ENCODE measurements at regions not wholly inside any gene's neighbourhood (a gene's known extent, or its start where the extent isn't known, plus 50 kb on each side); places are given as distances from the start of the nearest gene placed in this dataset.
A peak's percentile ranks its signal among the peaks of the same experiment; 100 is the strongest.

- TF ChIP-seq, protein P1, sequence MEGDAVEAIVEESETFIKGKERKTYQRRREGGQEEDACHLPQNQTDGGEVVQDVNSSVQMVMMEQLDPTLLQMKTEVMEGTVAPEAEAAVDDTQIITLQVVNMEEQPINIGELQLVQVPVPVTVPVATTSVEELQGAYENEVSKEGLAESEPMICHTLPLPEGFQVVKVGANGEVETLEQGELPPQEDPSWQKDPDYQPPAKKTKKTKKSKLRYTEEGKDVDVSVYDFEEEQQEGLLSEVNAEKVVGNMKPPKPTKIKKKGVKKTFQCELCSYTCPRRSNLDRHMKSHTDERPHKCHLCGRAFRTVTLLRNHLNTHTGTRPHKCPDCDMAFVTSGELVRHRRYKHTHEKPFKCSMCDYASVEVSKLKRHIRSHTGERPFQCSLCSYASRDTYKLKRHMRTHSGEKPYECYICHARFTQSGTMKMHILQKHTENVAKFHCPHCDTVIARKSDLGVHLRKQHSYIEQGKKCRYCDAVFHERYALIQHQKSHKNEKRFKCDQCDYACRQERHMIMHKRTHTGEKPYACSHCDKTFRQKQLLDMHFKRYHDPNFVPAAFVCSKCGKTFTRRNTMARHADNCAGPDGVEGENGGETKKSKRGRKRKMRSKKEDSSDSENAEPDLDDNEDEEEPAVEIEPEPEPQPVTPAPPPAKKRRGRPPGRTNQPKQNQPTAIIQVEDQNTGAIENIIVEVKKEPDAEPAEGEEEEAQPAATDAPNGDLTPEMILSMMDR (conservative IDR thresholded peaks at IDR 0.05), result peak; percentile 65
- H3K27ac ChIP-seq, result no peak overlapping the region
Observed at GRCh38 chr11:27839226-27839913, 139.1 kb upstream of the BDNF start.

DNA sequence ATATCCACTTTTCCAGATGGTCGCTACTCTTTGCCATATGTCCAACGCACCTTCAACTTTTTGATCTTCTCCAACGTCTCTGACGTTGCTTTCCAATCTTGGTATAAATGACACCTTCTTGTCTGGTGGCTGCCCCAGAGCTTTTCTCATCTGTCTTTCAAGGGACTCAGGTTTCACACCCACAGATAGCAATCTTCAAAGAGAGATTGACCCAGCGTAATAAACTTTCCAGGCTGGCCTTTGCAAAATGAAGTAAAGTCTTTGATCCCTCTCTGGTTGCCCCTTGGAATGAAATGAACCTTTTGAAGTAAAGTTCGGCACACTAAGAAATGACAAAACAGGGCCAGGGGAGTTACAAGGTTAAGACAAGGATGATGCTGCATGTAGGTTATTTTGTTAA lies 138.4 kb upstream of the BDNF start:
- TF ChIP-seq, protein P1 (conservative IDR thresholded peaks at IDR 0.05), result no peak
- no peak overlapping the region for H3K27ac ChIP-seq

GRCh38 chr11:27837895-27838563 lies 137.8 kb upstream of the BDNF start:
- TF ChIP-seq, protein P1 (conservative IDR thresholded peaks at IDR 0.05), result no peak
- H3K27ac ChIP-seq, result no peak overlapping the region

- TF ChIP-seq, protein P1 (conservative IDR thresholded peaks at IDR 0.05), result no peak
- no peak overlapping the region for H3K27ac ChIP-seq
Observed at GRCh38 chr11:27830206-27830605, 130.0 kb upstream of the BDNF start.

DNA sequence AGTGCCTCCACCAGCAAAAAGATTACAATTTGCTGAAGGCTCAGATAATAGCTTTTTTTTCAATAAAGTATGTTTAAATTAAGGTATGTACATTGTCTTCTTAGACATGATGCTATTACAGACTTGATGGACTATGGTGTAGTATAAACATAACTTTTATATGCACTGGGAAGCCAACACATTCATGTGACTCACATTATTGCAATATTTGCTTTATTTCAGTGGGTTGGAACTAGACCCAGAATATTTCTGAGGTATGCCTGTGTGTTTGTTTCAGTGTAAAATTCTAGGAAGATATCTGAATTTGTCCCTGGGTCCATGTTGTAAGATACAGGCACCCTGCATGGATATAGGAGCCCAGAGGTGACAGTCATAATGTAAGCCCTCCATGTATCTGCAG lies 120.0 kb upstream of the BDNF start:
- TF ChIP-seq, protein P1 (conservative IDR thresholded peaks at IDR 0.05), result no peak

GRCh38 chr11:27816197-27816596 lies 115.9 kb upstream of the BDNF start:
- TF ChIP-seq, protein P1 (conservative IDR thresholded peaks at IDR 0.05), result no peak
- H3K27ac ChIP-seq, result no peak overlapping the region

More for the DNA sequence above, 120.0 kb upstream of the BDNF start:
- H3K27ac ChIP-seq, result no peak overlapping the region

DNA sequence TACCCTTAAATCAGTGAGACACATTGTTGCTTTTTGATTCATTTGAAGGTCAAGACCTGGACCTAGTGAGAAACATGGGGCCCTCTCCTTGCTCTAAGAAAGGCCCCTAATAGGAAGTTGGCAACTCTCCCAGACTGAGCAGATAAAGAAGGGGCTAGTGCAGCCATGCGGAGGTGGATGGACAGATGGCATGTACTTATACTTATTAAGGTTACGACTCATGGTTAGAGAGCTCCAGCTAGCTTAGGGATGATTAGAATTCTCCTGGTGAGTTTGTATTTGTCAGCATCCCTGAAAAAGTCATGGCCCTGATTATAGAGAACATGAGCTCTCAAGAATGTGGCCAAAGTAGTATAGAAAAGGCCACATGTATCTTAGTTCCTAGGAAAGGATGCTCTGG lies 112.1 kb upstream of the BDNF start:
- TF ChIP-seq, protein P1 (conservative IDR thresholded peaks at IDR 0.05), result no peak
- no peak overlapping the region for H3K27ac ChIP-seq

Data from VCaP (cell line).